Right lobe of liver (tissue), 6 donors: ENCODE measurements at regions not wholly inside any gene's neighbourhood (a gene's known extent, or its start where the extent isn't known, plus 50 kb on each side); places are given as distances from the start of the nearest gene placed in this dataset.

Experiments
- ATAC-seq, 4 donors: fragments of 200-7000 bp; cut with Tn5 transposase; one replicate each; pipeline ENCODE4 v1.9.1; 2020; ENCODE audit warnings: mild to moderate bottlenecking in 4 of 4, moderate library complexity in 4 of 4
- DNase-seq, 3 donors: peaks; one replicate each; pipeline ENCODE4 v3.0.0-alpha.2; 2020
- H3K27ac ChIP-seq, 3 donors: fragments of 200-600 bp; one replicate each; pipeline ENCODE4 v1.8.0; 2022
- H3K27me3 ChIP-seq, 2 donors: fragments of 200-600 bp; one replicate each; pipeline ENCODE4 v1.8.0; 2022
- H3K36me3 ChIP-seq, 4 donors: fragments of 200-600 bp; sonication (generic) in 1 of 4; one replicate each; pipeline versions ENCODE4 v1.5.1 to v1.8.0; 2017 to 2022; ENCODE audit warnings: control low read depth in 1 of 4
- H3K4me1 ChIP-seq, 4 donors: fragments of 200-600 bp; sonication (generic) in 1 of 4; one replicate each; pipeline versions ENCODE4 v1.5.1 to v1.8.0; 2017 to 2022; ENCODE audit warnings: control low read depth in 1 of 4
- H3K4me3 ChIP-seq, 3 donors: fragments of 200-600 bp; one replicate each; pipeline ENCODE4 v1.8.0; 2022
- H3K9me3 ChIP-seq, 4 donors: fragments of 200-600 bp; sonication (generic) in 1 of 4; one replicate each; pipeline versions ENCODE4 v1.5.1 to v1.8.0; 2017 to 2022; ENCODE audit warnings: control low read depth in 1 of 4
- CTCF ChIP-seq, 4 donors: fragments of 200-600 bp in 3 of 4; fragments of 450-650 bp in 1 of 4; IDR thresholded peaks; one replicate each; pipeline versions ENCODE4 v1.5.1 to v1.8.0; 2016 to 2022; ENCODE audit warnings: antibody characterized with exemption in 4 of 4, mild to moderate bottlenecking in 2 of 4
- POLR2A ChIP-seq: fragments of 450-650 bp; IDR thresholded peaks from one replicate; pipeline ENCODE4 v1.6.1; 2017; ENCODE audit warnings: antibody characterized with exemption, mild to moderate bottlenecking
- WGBS: methylation state at CpG from one replicate; pipeline ENCODE4 v1.1.6; 2018; ENCODE audit warnings: low coverage, low lambda C conversion rate; ENCODE audit not compliant: insufficient coverage; ENCODE audit errors: missing lambda C conversion rate; 5-methylcytosine and 5-hydroxymethylcytosine counted together
- intact Hi-C, 2 donors: fragments of 100-400 bp; cut with DNase I; formaldehyde crosslinking; loops; one replicate each; pipeline versions ENCODE4 v1.11.2 to v1.14.1; 2022
- donor health status: DM: no; HTN: yes; CAD: no.
- donor health status: DM: no; HTN: no; CAD: no.
- donor health status: DM: no; HTN: no; CAD: no.
- donor health status: DM: no; HTN: yes; CAD: no.
- donor health status: DM: no; HTN: yes; CAD: no.

- DNase-seq (no peak), ATAC-seq (peak in 1 of 4 donors; percentile 22)
- intact Hi-C loops: no loop called here
- no peaks in the 10 kb centered on the region for H3K4me1 ChIP-seq
- no peak overlapping the region for H3K27ac ChIP-seq
- no peaks in the 10 kb centered on the region for H3K9me3 ChIP-seq
- H3K4me3 ChIP-seq: no peak overlapping the region
- 50% methylated on average over 1 of the region's 2 CpGs for WGBS
- H3K36me3 ChIP-seq: no peaks in the 10 kb centered on the region
- no peaks in the 10 kb centered on the region for H3K27me3 ChIP-seq
- TF ChIP-seq POLR2A (no peak), CTCF (IDR thresholded peaks at IDR 0.05) (no peak)
Measured at GRCh38 chr16:64507240-64508024, 614.4 kb downstream of the CDH11 start.

- DNase-seq: no peak
- Histone ChIP-seq H3K9me3 (no peaks in the 10 kb centered on the region), H3K4me3 (no peak overlapping the region), H3K27me3 (no peaks in the 10 kb centered on the region), H3K4me1 (no peaks in the 10 kb centered on the region), H3K27ac (no peak overlapping the region), H3K36me3 (no peaks in the 10 kb centered on the region)
- ATAC-seq: no peak
- no peak for TF ChIP-seq POLR2A
- no peak for TF ChIP-seq CTCF (IDR thresholded peaks at IDR 0.05)
- intact Hi-C loops: no loop called here
- WGBS: 75% methylated on average over 1 of the region's 1 CpG
Measured at GRCh38 chr16:64499211-64499610, 622.7 kb downstream of the CDH11 start.

DNA sequence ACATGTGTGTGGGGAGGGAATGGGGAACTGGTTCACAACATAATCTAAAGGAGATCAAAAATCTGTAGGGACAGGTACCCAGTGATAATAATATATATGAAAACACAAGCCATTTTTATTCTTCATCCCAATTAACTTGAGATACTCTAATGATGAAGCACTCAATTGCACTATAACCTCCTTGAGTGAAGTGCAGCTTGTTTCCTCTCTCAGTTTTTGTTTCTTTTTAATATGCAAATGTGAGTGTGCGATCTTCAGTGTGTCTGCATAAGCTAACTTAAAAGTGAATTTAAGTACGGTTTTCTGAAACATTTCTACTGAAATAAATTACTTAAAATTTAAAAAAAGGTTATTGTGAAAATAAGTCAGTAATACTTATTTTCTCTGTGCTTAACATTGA, 623.5 kb downstream of the CDH11 start:
- no peaks in the 10 kb centered on the region for H3K9me3 ChIP-seq
- DNase-seq: no peak

DNA sequence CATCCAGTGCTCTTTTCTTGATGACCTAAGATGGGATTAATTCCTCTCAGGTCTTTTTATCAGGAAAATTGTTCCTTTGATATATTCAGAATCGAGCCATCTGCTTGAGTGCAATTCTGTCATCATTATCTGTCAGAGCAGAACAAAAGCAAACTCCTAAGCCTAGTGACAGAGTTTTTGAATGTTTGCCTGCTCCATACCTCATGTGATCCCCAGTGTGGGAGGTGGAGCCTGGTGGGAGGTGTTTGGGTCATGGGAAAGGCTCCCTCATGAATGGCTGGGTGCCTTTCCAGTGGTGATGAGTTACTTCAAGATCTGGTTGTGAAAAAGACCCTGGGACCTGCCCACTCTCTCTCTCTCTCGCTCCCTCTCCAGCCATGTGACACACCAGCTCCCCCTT, 628.2 kb downstream of the CDH11 start:
- intact Hi-C loops: no loop called here
- H3K36me3 ChIP-seq: no peaks in the 10 kb centered on the region
- no peaks in the 10 kb centered on the region for H3K4me1 ChIP-seq
- no peaks in the 10 kb centered on the region for H3K9me3 ChIP-seq
- ATAC-seq: no peak
- no peak for TF ChIP-seq CTCF (IDR thresholded peaks at IDR 0.05)
- no peak overlapping the region for H3K4me3 ChIP-seq
- no peaks in the 10 kb centered on the region for H3K27me3 ChIP-seq
- DNase-seq: no peak
- H3K27ac ChIP-seq: no peak overlapping the region
- WGBS: 41% methylated on average over 2 of the region's 2 CpGs

More for the DNA sequence above, 623.5 kb downstream of the CDH11 start:
- ATAC-seq: no peak
- Histone ChIP-seq H3K36me3 (no peaks in the 10 kb centered on the region), H3K4me3 (no peak overlapping the region), H3K4me1 (no peaks in the 10 kb centered on the region), H3K27ac (no peak overlapping the region), H3K27me3 (no peaks in the 10 kb centered on the region)
- 38% methylated on average over 2 of the region's 2 CpGs for WGBS
- intact Hi-C loops: no loop called here
- TF ChIP-seq POLR2A (no peak), CTCF (IDR thresholded peaks at IDR 0.05) (no peak)
